Duodenal mucosa (tissue), 2 donors: ENCODE measurements at regions not wholly inside any gene's neighbourhood (a gene's known extent, or its start where the extent isn't known, plus 50 kb on each side); places are given as distances from the start of the nearest gene placed in this dataset.

Source experiments
- H3K27ac ChIP-seq: one replicate; pipeline ENCODE4 v1.7.0; 2013; ENCODE audit warnings: low read depth, low read length
- H3K27me3 ChIP-seq, 2 donors: one replicate each; pipeline ENCODE4 v1.7.0; 2013; ENCODE audit warnings: low read length in 2 of 2, control low read depth in 1 of 2; ENCODE audit not compliant: insufficient read depth in 2 of 2, control insufficient read depth in 1 of 2
- H3K36me3 ChIP-seq, 2 donors: one replicate each; pipeline ENCODE4 v1.7.0; 2013; ENCODE audit warnings: low read length in 2 of 2, control low read depth in 1 of 2; ENCODE audit not compliant: insufficient read depth in 2 of 2, control insufficient read depth in 1 of 2
- H3K4me1 ChIP-seq, 2 donors: one replicate each; pipeline ENCODE4 v1.7.0; 2013; ENCODE audit warnings: low read length in 2 of 2, control low read depth in 1 of 2; ENCODE audit not compliant: insufficient read depth in 2 of 2, control insufficient read depth in 1 of 2
- H3K4me3 ChIP-seq, 2 donors: one replicate each; pipeline ENCODE4 v1.7.0; 2013; ENCODE audit warnings: low read length in 2 of 2, low read depth in 1 of 2
- H3K9ac ChIP-seq, 2 donors: one replicate each; pipeline ENCODE4 v1.7.0; 2013; ENCODE audit warnings: low read length in 2 of 2, low read depth in 1 of 2
- H3K9me3 ChIP-seq, 2 donors: one replicate each; pipeline ENCODE4 v1.7.0; 2013; ENCODE audit warnings: low read length in 2 of 2, control low read depth in 1 of 2; ENCODE audit not compliant: control insufficient read depth in 1 of 2

- Histone ChIP-seq H3K36me3 (no peaks in the 10 kb centered on the region), H3K9me3 (no peaks in the 10 kb centered on the region), H3K4me1 (no peaks in the 10 kb centered on the region), H3K9ac (no peak overlapping the region), H3K27me3 (no peaks in the 10 kb centered on the region), H3K27ac (no peak overlapping the region), H3K4me3 (no peak overlapping the region)
These were observed 459.1 kb upstream of the BCHE start for GRCh38 chr3:166296179-166296783.

GRCh38 chr3:166291186-166291955, 454.1 kb upstream of the BCHE start:
- Histone ChIP-seq H3K4me1 (no peaks in the 10 kb centered on the region), H3K4me3 (no peak overlapping the region), H3K27me3 (no peaks in the 10 kb centered on the region), H3K9ac (no peak overlapping the region), H3K27ac (no peak overlapping the region), H3K9me3 (no peaks in the 10 kb centered on the region), H3K36me3 (no peaks in the 10 kb centered on the region)

- H3K36me3 ChIP-seq: no peaks in the 10 kb centered on the region
These were observed 447.8 kb upstream of the BCHE start for GRCh38 chr3:166285001-166285400.

GRCh38 chr3:166283840-166284239, 446.6 kb upstream of the BCHE start:
- H3K4me1 ChIP-seq: no peaks in the 10 kb centered on the region
- no peak overlapping the region for H3K4me3 ChIP-seq
- H3K27ac ChIP-seq: no peak overlapping the region
- H3K27me3 ChIP-seq: no peaks in the 10 kb centered on the region
- H3K9ac ChIP-seq: no peak overlapping the region
- no peaks in the 10 kb centered on the region for H3K9me3 ChIP-seq
- no peaks in the 10 kb centered on the region for H3K36me3 ChIP-seq

More at GRCh38 chr3:166285001-166285400, 447.8 kb upstream of the BCHE start:
- Histone ChIP-seq H3K27me3 (no peaks in the 10 kb centered on the region), H3K9ac (no peak overlapping the region), H3K4me3 (no peak overlapping the region), H3K9me3 (no peaks in the 10 kb centered on the region), H3K4me1 (no peaks in the 10 kb centered on the region), H3K27ac (no peak overlapping the region)

- H3K4me3 ChIP-seq: no peak overlapping the region
- H3K9me3 ChIP-seq: no peaks in the 10 kb centered on the region
- no peaks in the 10 kb centered on the region for H3K36me3 ChIP-seq
- H3K4me1 ChIP-seq: no peaks in the 10 kb centered on the region
- H3K9ac ChIP-seq: no peak overlapping the region
- no peak overlapping the region for H3K27ac ChIP-seq
- H3K27me3 ChIP-seq: no peaks in the 10 kb centered on the region
These were observed 445.7 kb upstream of the BCHE start for GRCh38 chr3:166282931-166283330.

- Histone ChIP-seq H3K27me3 (no peaks in the 10 kb centered on the region), H3K27ac (no peak overlapping the region), H3K4me1 (no peaks in the 10 kb centered on the region), H3K4me3 (no peak overlapping the region), H3K36me3 (no peaks in the 10 kb centered on the region), H3K9me3 (no peaks in the 10 kb centered on the region), H3K9ac (no peak overlapping the region)
These were observed 442.4 kb upstream of the BCHE start for GRCh38 chr3:166279636-166280035.

- Histone ChIP-seq H3K4me1 (no peaks in the 10 kb centered on the region), H3K27me3 (no peaks in the 10 kb centered on the region)
These were observed 437.8 kb upstream of the BCHE start for GRCh38 chr3:166275024-166275390.

GRCh38 chr3:166274351-166275023, 437.3 kb upstream of the BCHE start:
- no peaks in the 10 kb centered on the region for H3K36me3 ChIP-seq
- H3K9ac ChIP-seq: no peak overlapping the region
- no peaks in the 10 kb centered on the region for H3K4me1 ChIP-seq
- H3K4me3 ChIP-seq: no peak overlapping the region
- H3K27me3 ChIP-seq: no peaks in the 10 kb centered on the region
- H3K27ac ChIP-seq: no peak overlapping the region
- H3K9me3 ChIP-seq: no peaks in the 10 kb centered on the region

More at GRCh38 chr3:166275024-166275390, 437.8 kb upstream of the BCHE start:
- no peaks in the 10 kb centered on the region for H3K36me3 ChIP-seq
- H3K9ac ChIP-seq: no peak overlapping the region
- H3K4me3 ChIP-seq: no peak overlapping the region
- no peak overlapping the region for H3K27ac ChIP-seq
- no peaks in the 10 kb centered on the region for H3K9me3 ChIP-seq

- Histone ChIP-seq H3K9me3 (no peaks in the 10 kb centered on the region), H3K27me3 (no peaks in the 10 kb centered on the region), H3K4me3 (no peak overlapping the region)
These were observed 433.2 kb upstream of the BCHE start for GRCh38 chr3:166270429-166270828.

GRCh38 chr3:166265153-166265552, 427.9 kb upstream of the BCHE start:
- no peaks in the 10 kb centered on the region for H3K9me3 ChIP-seq
- no peaks in the 10 kb centered on the region for H3K36me3 ChIP-seq

More at GRCh38 chr3:166270429-166270828, 433.2 kb upstream of the BCHE start:
- H3K27ac ChIP-seq: no peak overlapping the region
- H3K4me1 ChIP-seq: no peaks in the 10 kb centered on the region
- H3K9ac ChIP-seq: no peak overlapping the region
- H3K36me3 ChIP-seq: no peaks in the 10 kb centered on the region

More at GRCh38 chr3:166265153-166265552, 427.9 kb upstream of the BCHE start:
- no peak overlapping the region for H3K27ac ChIP-seq
- H3K27me3 ChIP-seq: no peaks in the 10 kb centered on the region
- no peak overlapping the region for H3K4me3 ChIP-seq
- H3K9ac ChIP-seq: no peak overlapping the region
- no peaks in the 10 kb centered on the region for H3K4me1 ChIP-seq
